IPS-18a (cell line): ENCODE measurements at regions not wholly inside any gene's neighbourhood (a gene's known extent, or its start where the extent isn't known, plus 50 kb on each side); places are given as distances from the start of the nearest gene placed in this dataset.

Experiments used
- H3K27ac ChIP-seq: one replicate; pipeline ENCODE4 v1.5.1; 2013; ENCODE audit warnings: low read length
- H3K27me3 ChIP-seq: one replicate; pipeline ENCODE4 v1.6.1; 2013; ENCODE audit warnings: mild to moderate bottlenecking, low read length; ENCODE audit not compliant: control insufficient read depth, insufficient read depth
- H3K36me3 ChIP-seq: one replicate; pipeline ENCODE4 v1.6.1; 2013; ENCODE audit warnings: low read depth, low read length; ENCODE audit not compliant: control insufficient read depth
- H3K4me1 ChIP-seq: one replicate; pipeline ENCODE4 v1.6.1; 2013; ENCODE audit warnings: low read depth, low read length; ENCODE audit not compliant: control insufficient read depth
- H3K4me3 ChIP-seq: one replicate; pipeline ENCODE4 v1.5.1; 2013; ENCODE audit warnings: low read length
- H3K9ac ChIP-seq: one replicate; pipeline ENCODE4 v1.6.1; 2013; ENCODE audit warnings: mild to moderate bottlenecking, low read length, moderate library complexity
- H3K9me3 ChIP-seq: one replicate; pipeline ENCODE4 v1.6.1; 2013; ENCODE audit warnings: low read depth, low read length; ENCODE audit not compliant: control insufficient read depth

- H3K4me3 ChIP-seq, result no peak overlapping the region
- H3K36me3 ChIP-seq, result no peaks in the 10 kb centered on the region
- peaks cover 15% of the 10 kb centered on the region for H3K4me1 ChIP-seq
- H3K27ac ChIP-seq, result peak overlapping the region; percentile 18
- no peaks in the 10 kb centered on the region for H3K27me3 ChIP-seq
- no peak overlapping the region for H3K9ac ChIP-seq
- H3K9me3 ChIP-seq, result no peaks in the 10 kb centered on the region
These were observed 187.6 kb upstream of the KLF14 start for GRCh38 chr7:130921391-130922180.

GRCh38 chr7:130922206-130923112 lies 188.5 kb upstream of the KLF14 start:
- Histone ChIP-seq H3K27ac (no peak overlapping the region), H3K4me1 (peaks cover 15% of the 10 kb centered on the region), H3K9me3 (no peaks in the 10 kb centered on the region), H3K9ac (no peak overlapping the region), H3K36me3 (no peaks in the 10 kb centered on the region), H3K4me3 (no peak overlapping the region), H3K27me3 (no peaks in the 10 kb centered on the region)

DNA sequence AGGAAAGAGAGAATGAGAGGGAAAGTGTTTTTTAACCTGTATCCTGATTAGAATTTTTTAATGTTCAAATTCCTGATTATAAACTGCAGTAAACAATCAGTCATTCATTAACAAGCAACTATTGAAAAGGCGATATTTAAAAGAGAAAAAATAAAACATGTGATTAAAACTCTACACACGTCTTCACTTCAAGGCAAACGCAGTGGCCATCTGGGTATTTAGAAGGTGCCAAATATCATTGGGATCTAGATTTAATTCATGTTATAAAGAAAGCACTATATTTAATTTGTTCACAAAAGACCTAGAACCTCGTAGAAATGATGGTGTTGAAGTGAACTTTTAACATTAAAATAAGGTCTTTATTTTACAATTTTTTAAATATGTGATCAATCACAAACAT lies 189.4 kb upstream of the KLF14 start:
- Histone ChIP-seq H3K27ac (no peak overlapping the region), H3K9ac (no peak overlapping the region), H3K36me3 (no peaks in the 10 kb centered on the region), H3K27me3 (no peaks in the 10 kb centered on the region), H3K4me3 (no peak overlapping the region), H3K4me1 (peaks cover 15% of the 10 kb centered on the region), H3K9me3 (no peaks in the 10 kb centered on the region)

GRCh38 chr7:130923930-130924329 lies 189.9 kb upstream of the KLF14 start:
- Histone ChIP-seq H3K4me1 (peaks cover 15% of the 10 kb centered on the region), H3K4me3 (no peak overlapping the region), H3K36me3 (no peaks in the 10 kb centered on the region), H3K27me3 (no peaks in the 10 kb centered on the region), H3K9me3 (no peaks in the 10 kb centered on the region), H3K27ac (no peak overlapping the region), H3K9ac (no peak overlapping the region)

DNA sequence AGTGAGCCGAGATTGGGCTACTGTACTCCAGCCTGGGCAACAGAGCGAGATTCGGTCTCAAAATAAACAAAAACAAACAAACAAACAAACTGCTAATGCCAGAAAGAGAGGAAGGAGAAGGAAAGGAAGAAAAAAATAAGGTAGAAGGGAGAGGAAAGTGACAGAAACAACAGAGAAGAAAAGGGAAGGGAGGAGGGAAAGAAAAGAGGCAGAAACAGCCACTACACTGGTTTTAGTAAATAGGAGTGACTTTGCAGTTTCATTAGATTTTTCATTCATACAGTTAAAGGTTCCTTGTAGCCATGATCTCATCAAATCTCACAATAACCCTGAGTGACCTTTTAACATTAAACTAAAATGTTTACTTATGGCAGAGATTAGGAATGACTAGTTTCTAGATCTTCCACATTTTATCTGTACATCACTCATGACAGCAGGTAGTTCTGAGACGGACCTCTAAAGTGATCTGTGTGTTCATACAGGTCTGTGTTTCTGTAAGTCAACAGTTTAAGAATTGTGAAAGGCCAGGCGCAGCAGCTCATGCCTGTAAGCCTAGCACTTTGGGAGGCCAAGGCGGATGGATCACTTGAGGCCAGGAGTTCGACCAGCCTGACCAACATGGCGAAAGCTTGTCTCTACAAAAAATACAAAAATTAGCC lies 191.3 kb upstream of the KLF14 start:
- Histone ChIP-seq H3K9me3 (no peaks in the 10 kb centered on the region), H3K27me3 (no peaks in the 10 kb centered on the region), H3K4me3 (no peak overlapping the region), H3K9ac (no peak overlapping the region), H3K36me3 (no peaks in the 10 kb centered on the region), H3K4me1 (peaks cover 15% of the 10 kb centered on the region), H3K27ac (no peak overlapping the region)

GRCh38 chr7:130926001-130926691 lies 192.1 kb upstream of the KLF14 start:
- Histone ChIP-seq H3K27ac (no peak overlapping the region), H3K4me3 (no peak overlapping the region), H3K36me3 (no peaks in the 10 kb centered on the region), H3K27me3 (no peaks in the 10 kb centered on the region), H3K9ac (no peak overlapping the region), H3K9me3 (no peaks in the 10 kb centered on the region), H3K4me1 (peaks cover 13% of the 10 kb centered on the region)

DNA sequence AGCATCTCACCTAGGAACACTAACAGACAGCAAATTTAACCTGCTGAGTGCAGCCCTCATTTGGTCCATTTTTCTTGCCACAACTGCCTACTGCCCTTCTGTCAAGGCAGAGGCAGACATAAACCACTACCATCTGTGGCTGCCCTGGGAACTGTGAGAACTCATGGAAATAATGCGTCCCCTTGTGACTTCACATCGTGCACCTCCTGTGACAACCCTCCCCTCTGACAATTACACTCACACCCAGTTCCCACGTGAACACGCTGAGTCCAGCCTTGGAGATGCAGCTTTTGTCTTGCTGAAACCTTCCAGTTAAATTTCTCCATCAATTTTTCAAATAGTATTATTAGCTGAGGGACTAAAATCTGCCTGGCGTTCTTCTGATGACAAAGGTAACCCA lies 193.1 kb upstream of the KLF14 start:
- H3K9ac ChIP-seq, result no peak overlapping the region
- H3K36me3 ChIP-seq, result no peaks in the 10 kb centered on the region
- H3K4me1 ChIP-seq, result peaks cover 4% of the 10 kb centered on the region
- H3K27me3 ChIP-seq, result no peaks in the 10 kb centered on the region
- H3K27ac ChIP-seq, result no peak overlapping the region
- no peak overlapping the region for H3K4me3 ChIP-seq
- H3K9me3 ChIP-seq, result no peaks in the 10 kb centered on the region

DNA sequence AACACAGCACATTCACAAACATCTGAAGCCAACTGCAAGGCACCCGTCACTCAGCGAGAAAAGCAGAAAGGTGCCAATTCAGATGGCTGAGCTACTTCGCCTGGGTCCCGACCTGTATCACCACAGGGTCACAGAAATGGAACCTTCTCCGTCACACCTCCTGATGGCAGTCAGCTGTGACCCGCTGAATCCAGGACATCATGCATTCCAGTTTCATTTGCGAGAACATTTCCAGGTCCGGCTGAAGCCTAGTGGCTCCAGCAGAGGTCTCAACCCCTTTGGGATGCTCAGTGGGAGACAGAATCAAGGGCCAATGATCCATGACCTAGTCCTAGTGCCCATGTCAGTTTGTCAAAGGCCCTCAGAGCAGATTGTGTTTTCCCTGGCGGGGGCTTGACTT lies 193.6 kb upstream of the KLF14 start:
- Histone ChIP-seq H3K4me3 (no peak overlapping the region), H3K27ac (no peak overlapping the region), H3K27me3 (no peaks in the 10 kb centered on the region), H3K9me3 (no peaks in the 10 kb centered on the region), H3K36me3 (no peaks in the 10 kb centered on the region), H3K4me1 (no peaks in the 10 kb centered on the region), H3K9ac (no peak overlapping the region)

GRCh38 chr7:130929896-130930659 lies 196.1 kb upstream of the KLF14 start:
- no peak overlapping the region for H3K9ac ChIP-seq
- no peaks in the 10 kb centered on the region for H3K4me1 ChIP-seq

DNA sequence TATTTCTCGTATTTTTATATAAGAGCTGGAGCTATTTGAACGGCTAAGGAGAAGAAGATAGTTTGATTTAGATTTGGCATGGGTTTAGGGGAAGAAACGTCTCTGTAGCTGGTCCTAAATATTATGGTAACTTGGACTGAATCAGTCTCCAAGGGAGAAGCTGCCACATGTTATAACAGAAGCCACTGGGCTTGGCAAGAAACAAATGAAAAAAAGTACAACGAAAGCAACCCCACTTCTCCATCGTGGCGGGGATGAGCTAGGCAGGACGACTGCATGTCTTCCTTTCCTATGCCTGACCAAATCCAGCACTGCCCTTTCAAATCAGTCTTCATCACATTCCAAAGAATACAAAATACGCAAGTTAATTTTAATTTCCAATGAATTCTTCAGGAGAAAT lies 196.7 kb upstream of the KLF14 start:
- Histone ChIP-seq H3K9ac (no peak overlapping the region), H3K27ac (no peak overlapping the region), H3K4me3 (no peak overlapping the region), H3K27me3 (no peaks in the 10 kb centered on the region), H3K9me3 (no peaks in the 10 kb centered on the region), H3K36me3 (no peaks in the 10 kb centered on the region), H3K4me1 (no peaks in the 10 kb centered on the region)

More at GRCh38 chr7:130929896-130930659, 196.1 kb upstream of the KLF14 start:
- Histone ChIP-seq H3K27me3 (no peaks in the 10 kb centered on the region), H3K4me3 (no peak overlapping the region), H3K27ac (no peak overlapping the region), H3K9me3 (no peaks in the 10 kb centered on the region), H3K36me3 (no peaks in the 10 kb centered on the region)
